ENCODE measurements at regions not wholly inside any gene's neighbourhood (a gene's known extent, or its start where the extent isn't known, plus 50 kb on each side); places are given as distances from the start of the nearest gene placed in this dataset.

DNA sequence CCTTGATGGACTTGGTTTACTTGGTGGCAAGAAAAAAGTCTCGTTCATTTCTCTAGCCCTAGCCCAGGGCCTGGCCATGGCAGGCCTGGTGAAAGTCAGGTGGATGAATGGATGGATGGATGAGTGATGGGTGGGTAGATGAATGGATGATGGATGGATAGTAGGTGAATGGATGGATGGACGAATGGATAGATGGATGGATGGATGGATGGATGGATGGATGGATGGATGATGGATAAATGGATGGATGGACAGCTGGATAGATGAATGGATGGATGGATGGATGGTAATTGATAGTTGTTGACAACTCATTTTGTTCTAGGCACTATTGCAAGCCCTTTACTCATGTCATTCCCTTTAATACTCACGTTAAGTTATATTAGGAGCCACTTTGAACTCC lies 86.1 kb upstream of the ANO1 start:
- TF ChIP-seq, protein P1, sequence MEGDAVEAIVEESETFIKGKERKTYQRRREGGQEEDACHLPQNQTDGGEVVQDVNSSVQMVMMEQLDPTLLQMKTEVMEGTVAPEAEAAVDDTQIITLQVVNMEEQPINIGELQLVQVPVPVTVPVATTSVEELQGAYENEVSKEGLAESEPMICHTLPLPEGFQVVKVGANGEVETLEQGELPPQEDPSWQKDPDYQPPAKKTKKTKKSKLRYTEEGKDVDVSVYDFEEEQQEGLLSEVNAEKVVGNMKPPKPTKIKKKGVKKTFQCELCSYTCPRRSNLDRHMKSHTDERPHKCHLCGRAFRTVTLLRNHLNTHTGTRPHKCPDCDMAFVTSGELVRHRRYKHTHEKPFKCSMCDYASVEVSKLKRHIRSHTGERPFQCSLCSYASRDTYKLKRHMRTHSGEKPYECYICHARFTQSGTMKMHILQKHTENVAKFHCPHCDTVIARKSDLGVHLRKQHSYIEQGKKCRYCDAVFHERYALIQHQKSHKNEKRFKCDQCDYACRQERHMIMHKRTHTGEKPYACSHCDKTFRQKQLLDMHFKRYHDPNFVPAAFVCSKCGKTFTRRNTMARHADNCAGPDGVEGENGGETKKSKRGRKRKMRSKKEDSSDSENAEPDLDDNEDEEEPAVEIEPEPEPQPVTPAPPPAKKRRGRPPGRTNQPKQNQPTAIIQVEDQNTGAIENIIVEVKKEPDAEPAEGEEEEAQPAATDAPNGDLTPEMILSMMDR (IDR thresholded peaks at IDR 0.05) = no peak
- TF ChIP-seq POLR2A (IDR thresholded peaks at IDR 0.05) = no peak
- no peak for TF ChIP-seq POLR2AphosphoS5 (IDR thresholded peaks at IDR 0.05)

Measured in breast epithelium (tissue), 3 donors.